Endometrial microvascular endothelial cells (primary cell): ENCODE measurements at regions not wholly inside any gene's neighbourhood (a gene's known extent, or its start where the extent isn't known, plus 50 kb on each side); places are given as distances from the start of the nearest gene placed in this dataset.
"Not testable (repeated sequence)": the region's sequence is repeated elsewhere in the genome, so short reads cannot be mapped to it uniquely, and the experiment has no call there.

ENCODE experiments used
- in situ Hi-C: cut with HindIII; loops from 2 replicates; pipeline ENCODE4 v1.10.0; 2017; ENCODE audit warnings: low sequenced_read_pairs, low pct_unique_long_range_greater_than_20kb; ENCODE audit errors: inconsistent ontology term

- in situ Hi-C loops, result not testable (repeated sequence)
Observed at GRCh38 chr12:124643768-124644167, 76.4 kb upstream of the NCOR2 start.

DNA sequence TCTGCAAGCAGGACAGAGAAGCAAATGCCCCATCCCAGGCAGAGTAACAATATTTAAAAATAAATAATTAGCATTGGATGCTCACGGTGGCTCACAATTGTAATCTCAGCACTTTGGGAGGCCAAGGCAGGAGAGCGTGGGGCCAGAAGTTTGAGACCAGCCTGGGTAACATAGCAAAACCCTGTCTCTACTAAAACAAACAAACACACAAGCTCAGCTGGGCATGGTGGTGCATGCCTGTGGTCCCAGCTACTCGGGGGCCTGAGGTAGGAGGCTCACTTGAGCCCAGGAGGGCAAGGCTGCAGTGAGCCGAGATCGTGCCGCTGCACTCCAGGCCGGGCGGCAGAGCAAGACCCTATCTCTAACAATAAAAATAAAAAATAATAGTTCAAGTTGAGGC, 74.7 kb upstream of the NCOR2 start:
- in situ Hi-C loops, result no loop called here

GRCh38 chr12:124641591-124641990, 74.2 kb upstream of the NCOR2 start:
- in situ Hi-C loops, result no loop called here

DNA sequence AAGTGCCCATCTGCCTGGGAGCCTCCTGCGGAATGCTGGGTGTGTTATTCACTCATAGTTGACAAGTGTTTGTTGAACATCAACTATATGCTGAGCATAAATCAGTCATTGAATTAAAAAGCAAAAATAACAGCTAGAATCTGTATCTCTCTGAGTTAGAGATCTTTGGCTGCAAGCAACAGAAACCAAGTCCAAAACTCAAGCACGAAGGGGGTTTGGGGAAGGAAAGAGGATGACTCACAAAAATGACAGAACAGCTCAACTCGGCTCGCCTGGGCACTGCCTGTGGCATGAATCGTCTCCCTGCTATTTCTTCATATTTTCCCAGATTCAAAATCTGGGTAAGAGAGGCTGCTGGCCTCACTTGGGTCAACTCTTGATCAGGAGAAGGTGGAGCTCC, 72.6 kb upstream of the NCOR2 start:
- in situ Hi-C loops, result no loop called here

DNA sequence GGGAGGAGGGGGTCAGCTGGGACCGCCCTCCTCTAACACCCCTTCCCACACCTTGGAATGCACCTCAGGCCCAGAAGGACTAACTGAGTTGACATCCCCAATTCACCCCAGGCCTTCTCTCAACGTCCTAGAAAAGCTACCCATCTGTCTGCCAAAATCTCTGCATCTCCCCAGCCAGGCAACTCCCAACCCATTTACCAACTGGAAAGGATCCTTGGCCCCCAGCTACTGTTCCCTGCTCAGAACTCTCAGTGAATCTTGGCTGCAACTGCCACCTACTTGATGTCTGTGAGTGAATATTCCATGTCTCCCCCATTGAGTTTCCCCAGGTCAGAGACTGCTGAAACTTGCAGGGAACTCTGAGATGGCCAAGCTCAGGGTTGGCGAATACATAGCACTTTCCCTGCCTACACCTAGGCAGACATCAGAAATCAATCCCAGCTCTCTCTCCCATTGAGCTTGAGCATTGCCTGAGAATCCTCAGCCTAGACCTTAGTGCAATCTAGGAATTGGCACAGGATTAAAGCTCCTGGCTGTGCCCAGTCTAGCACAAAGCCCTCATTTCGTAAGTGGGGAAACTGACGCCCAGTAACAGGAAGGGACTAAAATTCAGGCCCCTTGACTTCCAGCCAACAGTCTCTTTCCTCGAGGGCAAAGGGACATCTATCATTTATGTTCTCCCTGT, 71.9 kb upstream of the NCOR2 start:
- in situ Hi-C loops, result no loop called here

GRCh38 chr12:124637581-124637981, 70.2 kb upstream of the NCOR2 start:
- in situ Hi-C loops, result no loop called here

DNA sequence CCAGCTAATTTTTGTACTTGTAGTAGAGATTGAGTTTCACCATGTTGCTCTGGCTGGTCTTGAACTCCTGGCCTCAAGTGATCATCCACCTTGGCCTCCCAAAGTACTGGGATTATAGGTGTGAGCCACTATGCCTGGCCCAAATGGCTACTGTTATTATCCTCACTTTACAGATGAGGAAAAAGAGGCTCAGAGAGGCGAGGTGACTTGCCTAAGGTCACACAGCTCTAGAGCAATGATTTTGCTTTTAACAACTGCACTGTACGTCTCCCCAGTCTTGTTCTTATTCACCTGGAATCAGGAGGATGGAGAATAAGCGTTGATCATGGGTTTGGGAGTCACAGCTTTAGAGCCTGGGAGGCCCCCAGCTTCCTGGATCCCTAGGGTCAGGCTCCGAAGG, 69.8 kb upstream of the NCOR2 start:
- in situ Hi-C loops, result no loop called here

DNA sequence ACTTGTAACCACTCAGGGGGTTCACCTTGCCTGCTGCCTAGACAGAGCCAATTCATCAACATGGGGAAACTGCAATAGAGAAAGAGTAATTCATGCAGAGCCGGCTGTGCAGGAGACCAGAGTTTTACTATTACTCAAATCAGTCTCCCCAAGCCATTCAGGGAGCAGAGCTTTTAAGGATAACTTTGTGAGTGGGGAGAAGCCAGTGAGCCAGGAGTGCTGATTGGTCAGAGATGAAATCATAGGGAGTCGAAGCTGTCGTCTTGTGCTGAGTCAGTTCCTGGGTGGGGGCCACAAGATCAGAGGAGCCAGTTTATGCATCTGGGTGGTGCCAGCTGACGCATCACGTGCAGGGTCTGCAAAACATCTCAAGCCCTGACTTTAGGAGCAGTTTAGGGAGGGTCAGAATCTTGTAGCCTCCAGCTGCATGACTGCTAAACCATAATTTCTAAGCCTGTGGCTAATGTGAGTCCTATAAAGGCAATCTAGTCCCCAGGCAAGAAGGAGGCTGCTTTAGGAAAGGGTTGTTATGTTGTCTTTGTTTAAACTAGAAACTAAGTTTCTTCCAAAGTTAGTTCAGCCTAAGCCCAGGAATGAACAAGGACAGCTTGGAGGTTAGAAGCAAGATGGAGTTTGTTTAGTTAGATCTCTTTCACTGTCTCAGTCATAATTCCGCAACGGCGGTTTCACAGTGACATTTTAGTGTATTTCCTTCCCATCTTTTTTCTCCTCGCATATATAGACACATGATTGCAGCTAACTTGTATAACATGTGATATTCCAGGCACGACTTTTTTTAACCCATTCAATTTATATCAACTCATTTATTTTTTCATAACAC, 68.9 kb upstream of the NCOR2 start:
- in situ Hi-C loops, result no loop called here

DNA sequence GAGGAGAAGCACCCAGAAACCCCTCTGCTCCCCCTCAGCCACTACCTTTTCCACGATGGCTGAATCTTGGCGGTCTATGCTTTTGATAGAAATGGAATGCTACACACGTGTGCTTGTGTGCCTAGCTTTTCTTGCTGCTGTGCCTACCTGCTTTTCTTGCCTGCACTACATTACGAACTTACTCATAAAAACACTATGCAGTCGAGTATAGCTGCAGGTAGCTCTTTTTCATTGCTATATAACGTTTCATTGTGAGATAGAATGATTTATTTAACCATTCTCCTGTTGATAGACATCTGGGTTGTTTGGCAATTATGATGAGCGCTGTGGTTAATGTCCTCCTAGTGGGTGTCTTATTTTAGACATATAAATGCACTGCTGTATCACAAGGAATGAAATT, 67.9 kb upstream of the NCOR2 start:
- in situ Hi-C loops, result no loop called here

GRCh38 chr12:124633365-124634362, 66.3 kb upstream of the NCOR2 start:
- in situ Hi-C loops, result no loop called here

GRCh38 chr12:124632519-124632984, 65.1 kb upstream of the NCOR2 start:
- in situ Hi-C loops, result no loop called here

DNA sequence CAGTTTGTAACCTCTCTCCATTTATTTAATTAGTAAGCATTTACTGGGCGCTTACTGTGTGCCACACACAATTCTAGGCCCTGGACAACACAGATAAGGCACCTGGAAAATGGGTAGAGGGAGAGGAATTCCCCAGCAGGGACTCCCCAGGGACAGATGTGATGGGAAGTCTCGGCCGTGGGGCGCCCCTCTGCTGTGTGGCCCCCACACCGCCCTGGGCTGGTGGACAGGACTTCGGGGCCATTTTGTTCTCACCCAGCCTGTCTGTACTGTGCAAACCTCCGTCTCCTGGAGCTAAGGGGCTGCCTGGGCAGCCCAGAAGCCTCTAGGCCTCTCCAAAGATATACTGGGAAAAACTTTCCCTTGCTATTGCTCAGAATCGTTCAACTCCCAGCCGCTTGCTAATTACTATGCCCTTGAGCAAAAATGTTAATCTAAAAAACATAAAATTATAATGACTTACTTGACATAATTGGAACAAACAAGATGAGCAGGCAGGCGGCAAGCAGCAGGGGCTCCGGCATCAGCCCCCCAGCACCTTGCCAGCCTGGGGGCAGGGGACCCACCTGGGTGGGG, 64.4 kb upstream of the NCOR2 start:
- in situ Hi-C loops, result no loop called here

DNA sequence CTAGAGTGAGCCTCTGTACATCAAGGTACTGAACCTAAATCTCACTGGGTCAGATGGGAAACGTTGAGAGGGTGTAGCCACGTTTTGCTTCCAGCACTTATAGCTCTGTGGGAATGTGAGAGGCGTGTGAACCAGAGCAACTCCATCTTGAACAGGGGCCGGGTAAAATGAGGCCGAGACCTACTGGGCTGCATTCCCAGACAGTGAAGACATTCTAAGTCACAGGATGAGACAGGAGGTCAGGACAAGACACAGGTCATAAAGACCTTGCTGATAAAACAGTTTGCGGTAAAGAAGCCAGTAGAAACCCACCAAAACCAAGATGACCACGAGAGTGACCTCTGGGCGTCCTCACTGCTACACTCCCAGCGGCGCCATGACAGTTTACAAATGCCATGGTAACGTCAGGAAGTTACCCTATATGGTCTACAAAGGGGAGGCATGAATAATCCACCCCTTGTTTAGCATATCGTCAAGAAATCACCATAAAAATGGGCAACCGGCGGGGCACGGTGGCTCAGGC, 63.4 kb upstream of the NCOR2 start:
- in situ Hi-C loops, result no loop called here

GRCh38 chr12:124629789-124630480, 62.5 kb upstream of the NCOR2 start:
- in situ Hi-C loops, result no loop called here

GRCh38 chr12:124629117-124629516, 61.7 kb upstream of the NCOR2 start:
- in situ Hi-C loops, result no loop called here

- in situ Hi-C loops, result no loop called here
Observed at GRCh38 chr12:124627956-124628355, 60.5 kb upstream of the NCOR2 start.

GRCh38 chr12:124626971-124627411, 59.6 kb upstream of the NCOR2 start:
- in situ Hi-C loops, result no loop called here
